Fibroblast of skin of scalp (primary cell): ENCODE measurements at regions not wholly inside any gene's neighbourhood (a gene's known extent, or its start where the extent isn't known, plus 50 kb on each side); places are given as distances from the start of the nearest gene placed in this dataset.
"Not testable (repeated sequence)": the region's sequence is repeated elsewhere in the genome, so short reads cannot be mapped to it uniquely, and the experiment has no call there.

Experiments used
- DNase-seq: peaks from one replicate; pipeline ENCODE4 v3.0.0-alpha.2; 2013

- DNase-seq = no peak
Measured at GRCh38 chr2:159880729-159881128, 82.7 kb upstream of the CD302 start.

- DNase-seq = peak; percentile 57
Measured at GRCh38 chr2:159879051-159879604, 81.1 kb upstream of the CD302 start.

- DNase-seq = no peak
Measured at GRCh38 chr2:159875083-159875482, 77.1 kb upstream of the CD302 start.

GRCh38 chr2:159873258-159873657, 75.2 kb upstream of the CD302 start:
- no peak for DNase-seq

- DNase-seq = no peak
Measured at GRCh38 chr2:159872353-159872752, 74.3 kb upstream of the CD302 start.

- not testable (repeated sequence) for DNase-seq
Measured at GRCh38 chr2:159868598-159869159, 70.7 kb upstream of the CD302 start.

- DNase-seq = no peak
Measured at GRCh38 chr2:159867567-159868361, 69.8 kb upstream of the CD302 start.

- no peak for DNase-seq
Measured at GRCh38 chr2:159863526-159864160, 65.6 kb upstream of the CD302 start.

GRCh38 chr2:159860581-159861310, 62.7 kb upstream of the CD302 start:
- no peak for DNase-seq

- DNase-seq = no peak
Measured at GRCh38 chr2:159859583-159859982, 61.6 kb upstream of the CD302 start.

GRCh38 chr2:159856760-159857159, 58.8 kb upstream of the CD302 start:
- no peak for DNase-seq

GRCh38 chr2:159855557-159856061, 57.6 kb upstream of the CD302 start:
- peak; percentile 37 for DNase-seq

GRCh38 chr2:159855143-159855542, 57.1 kb upstream of the CD302 start:
- DNase-seq = no peak

- DNase-seq = no peak
Measured at GRCh38 chr2:159854481-159854880, 56.5 kb upstream of the CD302 start.

- DNase-seq = no peak
Measured at GRCh38 chr2:159853101-159853500, 55.1 kb upstream of the CD302 start.

- no peak for DNase-seq
Measured at GRCh38 chr2:159851941-159852340, 53.9 kb upstream of the CD302 start.

- no peak for DNase-seq
Measured at GRCh38 chr2:159850789-159851188, 52.8 kb upstream of the CD302 start.

- no peak for DNase-seq
Measured at GRCh38 chr2:159849160-159849813, 51.3 kb upstream of the CD302 start.
